ENCODE measurements at regions not wholly inside any gene's neighbourhood (a gene's known extent, or its start where the extent isn't known, plus 50 kb on each side); places are given as distances from the start of the nearest gene placed in this dataset.
A peak's percentile ranks its signal among the peaks of the same experiment; 100 is the strongest.

DNA sequence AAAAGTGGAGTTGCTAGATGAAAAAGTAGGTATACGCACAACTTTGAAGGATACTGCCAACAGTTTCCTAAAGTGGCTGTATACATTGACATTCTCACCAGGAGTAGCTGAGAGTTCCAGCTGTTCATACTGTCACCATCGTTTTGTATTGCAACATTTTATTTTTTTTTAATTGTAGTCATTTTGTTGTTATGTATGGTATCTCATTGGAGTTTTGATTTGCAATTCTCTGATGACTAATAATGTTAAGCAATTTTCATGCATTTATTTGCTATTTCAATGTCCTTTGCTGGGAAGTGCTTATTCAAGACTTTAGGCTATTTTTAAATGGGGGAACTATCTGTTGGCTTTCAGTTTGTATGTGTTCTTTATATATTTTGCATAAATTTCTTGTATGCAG, 185.1 kb upstream of the TGFBR2 start:
- H3K4me3 ChIP-seq (ENCODE audit: low read depth, low read length) = no peak overlapping the region
- no peaks in the 10 kb centered on the region for H3K9me3 ChIP-seq (ENCODE audit: control insufficient read depth, insufficient read depth, low read length)
- ChIA-PET CTCF (no interaction called here), POLR2A (interaction anchor here (1.0 kb wide), 1 partner anchor 90 kb away, joined by 3 read pairs; no protein-coding TSS in a partner anchor)
- H3K27ac ChIP-seq (ENCODE audit: low read depth, low read length) = no peak overlapping the region
- TF ChIP-seq, protein P1, sequence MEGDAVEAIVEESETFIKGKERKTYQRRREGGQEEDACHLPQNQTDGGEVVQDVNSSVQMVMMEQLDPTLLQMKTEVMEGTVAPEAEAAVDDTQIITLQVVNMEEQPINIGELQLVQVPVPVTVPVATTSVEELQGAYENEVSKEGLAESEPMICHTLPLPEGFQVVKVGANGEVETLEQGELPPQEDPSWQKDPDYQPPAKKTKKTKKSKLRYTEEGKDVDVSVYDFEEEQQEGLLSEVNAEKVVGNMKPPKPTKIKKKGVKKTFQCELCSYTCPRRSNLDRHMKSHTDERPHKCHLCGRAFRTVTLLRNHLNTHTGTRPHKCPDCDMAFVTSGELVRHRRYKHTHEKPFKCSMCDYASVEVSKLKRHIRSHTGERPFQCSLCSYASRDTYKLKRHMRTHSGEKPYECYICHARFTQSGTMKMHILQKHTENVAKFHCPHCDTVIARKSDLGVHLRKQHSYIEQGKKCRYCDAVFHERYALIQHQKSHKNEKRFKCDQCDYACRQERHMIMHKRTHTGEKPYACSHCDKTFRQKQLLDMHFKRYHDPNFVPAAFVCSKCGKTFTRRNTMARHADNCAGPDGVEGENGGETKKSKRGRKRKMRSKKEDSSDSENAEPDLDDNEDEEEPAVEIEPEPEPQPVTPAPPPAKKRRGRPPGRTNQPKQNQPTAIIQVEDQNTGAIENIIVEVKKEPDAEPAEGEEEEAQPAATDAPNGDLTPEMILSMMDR (IDR thresholded peaks at IDR 0.05; ENCODE audit: low read depth, low read length) = no peak
- peak; percentile 27 for DNase-seq (ENCODE audit: low read depth, low spot score)
- H3K27me3 ChIP-seq (ENCODE audit: control insufficient read depth, insufficient read depth, low read length) = no peaks in the 10 kb centered on the region

DNA sequence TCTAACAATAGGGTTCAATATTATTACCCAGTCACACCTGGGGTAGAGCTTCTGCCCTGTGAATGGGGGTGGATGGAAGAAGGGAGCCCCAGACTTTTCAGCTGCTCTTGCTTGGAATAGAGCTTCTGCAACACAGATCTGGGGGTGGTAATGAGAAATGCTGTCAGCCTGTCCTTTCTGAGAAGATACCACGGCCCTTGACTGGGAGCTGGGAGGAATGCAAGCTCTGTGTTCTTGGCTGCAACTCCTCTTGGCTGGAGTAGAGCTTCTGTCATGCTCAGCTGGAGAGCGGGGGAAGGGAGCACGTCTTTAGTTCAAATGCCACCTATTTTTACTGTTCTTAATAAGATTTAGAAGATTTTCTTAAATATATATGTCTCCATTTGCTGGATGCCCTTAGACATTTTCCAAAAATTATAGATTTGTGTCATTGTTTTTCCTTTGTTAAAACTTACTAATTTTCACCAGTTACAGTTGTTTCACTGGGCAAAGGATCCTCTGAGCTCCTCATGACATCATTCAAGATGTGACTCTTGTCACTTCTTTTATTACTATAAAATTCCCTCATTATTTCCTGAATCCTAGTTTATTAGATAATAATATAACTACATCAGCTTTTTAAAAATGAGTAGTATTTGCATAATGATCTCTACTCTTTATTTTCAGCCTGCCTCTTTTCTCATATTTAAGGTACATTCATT, 180.0 kb upstream of the TGFBR2 start:
- CTCF ChIA-PET = no interaction called here
- no peak for DNase-seq (ENCODE audit: low read depth, low spot score)
- no peaks in the 10 kb centered on the region for H3K27me3 ChIP-seq (ENCODE audit: control insufficient read depth, insufficient read depth, low read length)
- no peak overlapping the region for H3K27ac ChIP-seq (ENCODE audit: low read depth, low read length)
- no peak overlapping the region for H3K4me3 ChIP-seq (ENCODE audit: low read depth, low read length)
- peaks cover 3% of the 10 kb centered on the region; the same call in 1 of the 2 replicates for H3K9me3 ChIP-seq (ENCODE audit: control insufficient read depth, insufficient read depth, low read length)
- TF ChIP-seq, protein P1 (IDR thresholded peaks at IDR 0.05; ENCODE audit: low read depth, low read length) = no peak
- POLR2A ChIA-PET = interaction anchor here (1.4 kb wide), 1 partner anchor 180 kb away, joined by 4 read pairs; the partner anchor contains the start of gene TGFBR2

DNA sequence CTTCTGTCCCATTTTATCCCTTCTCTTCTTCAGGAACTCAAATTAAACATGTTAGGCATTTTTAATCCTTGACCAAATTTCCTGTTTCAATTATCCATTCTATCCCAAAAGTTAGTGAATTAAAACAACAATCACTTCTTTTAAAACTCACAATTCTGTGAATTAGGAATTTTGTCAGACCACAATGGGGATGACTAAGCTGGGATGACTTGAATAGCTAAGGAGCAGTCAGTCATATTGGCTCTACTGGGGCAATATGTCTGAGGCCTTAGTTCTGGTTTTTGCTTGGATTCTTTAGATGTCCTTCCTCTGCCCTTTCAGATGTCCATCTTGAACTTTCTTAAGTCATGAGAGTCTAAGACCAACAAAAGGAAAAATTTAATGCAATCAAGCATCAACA, 178.2 kb upstream of the TGFBR2 start:
- H3K27me3 ChIP-seq (ENCODE audit: control insufficient read depth, insufficient read depth, low read length) = no peaks in the 10 kb centered on the region
- ChIA-PET POLR2A (no interaction called here), CTCF (no interaction called here)
- TF ChIP-seq, protein P1 (IDR thresholded peaks at IDR 0.05; ENCODE audit: low read depth, low read length) = no peak
- H3K4me3 ChIP-seq (ENCODE audit: low read depth, low read length) = no peak overlapping the region
- H3K9me3 ChIP-seq (ENCODE audit: control insufficient read depth, insufficient read depth, low read length) = peaks cover 3% of the 10 kb centered on the region; the same call in 1 of the 2 replicates
- DNase-seq (ENCODE audit: low read depth, low spot score) = no peak
- no peak overlapping the region for H3K27ac ChIP-seq (ENCODE audit: low read depth, low read length)

DNA sequence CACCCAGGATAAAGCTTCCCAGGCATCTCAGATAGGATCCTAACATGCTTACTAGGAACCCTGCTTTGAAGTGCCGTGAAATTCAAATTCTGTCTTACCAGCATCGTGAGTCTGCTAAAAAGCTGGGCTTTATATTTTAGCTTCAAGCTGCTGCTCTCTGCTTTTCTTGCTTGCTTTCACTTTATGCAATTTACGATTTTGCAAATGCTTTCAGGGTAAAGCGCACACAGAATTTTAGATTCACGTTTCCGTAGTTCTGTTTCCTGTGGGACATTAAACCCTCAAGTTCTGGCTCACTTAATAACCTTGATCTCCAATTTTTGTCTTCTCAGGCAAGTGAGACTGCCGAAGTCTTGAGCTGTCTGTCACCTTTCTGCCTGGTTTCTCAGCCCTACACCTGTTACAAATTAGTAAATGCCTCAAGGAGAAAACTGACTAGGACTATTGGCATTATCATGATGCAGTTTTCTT, 170.5 kb upstream of the TGFBR2 start:
- POLR2A ChIA-PET = no interaction called here
- TF ChIP-seq, protein P1 (IDR thresholded peaks at IDR 0.05; ENCODE audit: low read depth, low read length) = no peak
- Histone ChIP-seq H3K9me3 (ENCODE audit: control insufficient read depth, insufficient read depth, low read length) (no peaks in the 10 kb centered on the region), H3K4me3 (ENCODE audit: low read depth, low read length) (no peak overlapping the region), H3K27ac (ENCODE audit: low read depth, low read length) (no peak overlapping the region), H3K27me3 (ENCODE audit: control insufficient read depth, insufficient read depth, low read length) (no peaks in the 10 kb centered on the region)
- CTCF ChIA-PET = interaction anchor here (2.2 kb wide), 1 partner anchor 257 kb away, joined by 6 read pairs; no protein-coding TSS in a partner anchor
- no peak for DNase-seq (ENCODE audit: low read depth, low spot score)

DNA sequence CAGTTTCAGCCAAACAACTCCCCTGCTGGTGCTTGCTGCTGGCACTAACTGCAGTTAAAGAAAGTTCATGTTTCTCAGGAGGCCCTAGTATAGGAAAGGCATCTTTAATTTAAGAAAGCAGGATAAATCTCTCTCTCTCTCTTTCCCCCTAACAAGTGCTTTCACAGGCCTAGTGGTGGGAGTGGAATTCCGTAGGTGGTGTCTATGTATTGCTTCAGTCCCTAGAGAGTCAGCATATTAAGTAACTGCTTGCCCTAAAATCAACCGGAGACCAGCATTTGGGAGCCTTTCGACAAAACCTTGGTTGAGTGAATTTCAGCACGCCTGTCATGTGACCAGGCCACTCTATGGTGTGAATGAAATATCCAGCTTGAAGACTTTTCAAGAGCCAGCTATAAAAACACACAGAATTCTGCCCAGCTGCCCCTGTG, 169.2 kb upstream of the TGFBR2 start:
- ChIA-PET CTCF (interaction anchor here (0.9 kb wide), 1 partner anchor 20 kb away, joined by 3 read pairs; no protein-coding TSS in a partner anchor), POLR2A (no interaction called here)
- H3K27ac ChIP-seq (ENCODE audit: low read depth, low read length) = no peak overlapping the region
- no peaks in the 10 kb centered on the region for H3K9me3 ChIP-seq (ENCODE audit: control insufficient read depth, insufficient read depth, low read length)
- H3K27me3 ChIP-seq (ENCODE audit: control insufficient read depth, insufficient read depth, low read length) = no peaks in the 10 kb centered on the region
- DNase-seq (ENCODE audit: low read depth, low spot score) = no peak
- no peak overlapping the region for H3K4me3 ChIP-seq (ENCODE audit: low read depth, low read length)
- TF ChIP-seq, protein P1 (IDR thresholded peaks at IDR 0.05; ENCODE audit: low read depth, low read length) = peak; percentile 31; the same call in 1 of the 2 replicates

All from AG04450 (cell line).